IMR-90 (cell line): ENCODE measurements at regions not wholly inside any gene's neighbourhood (a gene's known extent, or its start where the extent isn't known, plus 50 kb on each side); places are given as distances from the start of the nearest gene placed in this dataset.

Experiments
- CEBPB ChIP-seq: IDR thresholded peaks from 2 replicates; pipeline ENCODE4 v1.6.1; 2012; ENCODE audit warnings: low read depth, low read length, improper control_type of control experiment
- CTCF ChIP-seq: conservative IDR thresholded peaks from 2 replicates; pipeline ENCODE4 v1.5.1; 2012; ENCODE audit warnings: mild to moderate bottlenecking, low read depth, low read length, improper control_type of control experiment
- ELK1 ChIP-seq: fragments of 150-350 bp; IDR thresholded peaks from 2 replicates; pipeline ENCODE4 v1.6.1; 2016; ENCODE audit warnings: low read depth, mild to moderate bottlenecking, low read length, moderate library complexity, borderline replicate concordance
- MAZ ChIP-seq: IDR thresholded peaks from 2 replicates; pipeline ENCODE4 v1.6.1; 2012; ENCODE audit warnings: low read depth, mild to moderate bottlenecking, low read length, improper control_type of control experiment, moderate library complexity, borderline replicate concordance
- MXI1 ChIP-seq: IDR thresholded peaks from 2 replicates; pipeline ENCODE4 v1.6.1; 2012; ENCODE audit warnings: low read depth, mild to moderate bottlenecking, low read length, moderate library complexity, borderline replicate concordance
- NFE2L2 ChIP-seq: fragments of 150-350 bp; IDR thresholded peaks from 2 replicates; pipeline ENCODE4 v1.6.1; 2016; ENCODE audit warnings: low read depth, mild to moderate bottlenecking, low read length
- POLR2A ChIP-seq: IDR thresholded peaks from 2 replicates; pipeline ENCODE4 v1.6.1; 2012; ENCODE audit warnings: mild to moderate bottlenecking, low read depth, low read length
- RAD21 ChIP-seq: IDR thresholded peaks from 2 replicates; pipeline ENCODE4 v1.6.1; 2012; ENCODE audit warnings: low read length, improper control_type of control experiment
- RCOR1 ChIP-seq: IDR thresholded peaks from 2 replicates; pipeline ENCODE4 v1.6.1; 2012; ENCODE audit warnings: mild to moderate bottlenecking, low read length, improper control_type of control experiment; ENCODE audit not compliant: insufficient replicate concordance
- RFX5 ChIP-seq: IDR thresholded peaks from 2 replicates; pipeline ENCODE4 v1.8.0; 2012; ENCODE audit warnings: low read depth, mild to moderate bottlenecking, low read length, moderate library complexity
- SMC3 ChIP-seq: fragments of 150-350 bp; IDR thresholded peaks from 2 replicates; pipeline ENCODE4 v1.6.1; 2016; ENCODE audit warnings: low read depth, mild to moderate bottlenecking, antibody characterized with exemption, low read length, moderate library complexity

- TF ChIP-seq CTCF = no peak
- no peak for TF ChIP-seq MXI1
- TF ChIP-seq RAD21 = no peak
- no peak for TF ChIP-seq SMC3
- TF ChIP-seq POLR2A = no peak
- TF ChIP-seq ELK1 = no peak
- TF ChIP-seq NFE2L2 = no peak
- TF ChIP-seq CEBPB = no peak
- no peak for TF ChIP-seq RFX5
- TF ChIP-seq RCOR1 = no peak
- TF ChIP-seq MAZ = no peak
These were observed 226.5 kb upstream of the CAMK1G start for GRCh38 chr1:209356976-209357377.
